ENCODE measurements at regions not wholly inside any gene's neighbourhood (a gene's known extent, or its start where the extent isn't known, plus 50 kb on each side); places are given as distances from the start of the nearest gene placed in this dataset.

- Mint-ChIP-seq H3K4me3 (no peak overlapping the region), H3K27ac (no peak overlapping the region), H3K4me1 (peaks cover 5% of the 10 kb centered on the region), H3K27me3 (peaks cover 10% of the 10 kb centered on the region), H3K9me3 (no peaks in the 10 kb centered on the region), H3K36me3 (no peaks in the 10 kb centered on the region)
- ATAC-seq (ENCODE audit: low read depth) (no peak), DNase-seq (no peak)
- POLR2A ChIA-PET = no interaction called here
Observed at GRCh38 chr3:102529452-102529851, 94.6 kb downstream of the ZPLD1 start.

GRCh38 chr3:102530415-102531181, 95.8 kb downstream of the ZPLD1 start:
- POLR2A ChIA-PET = no interaction called here
- peaks cover 5% of the 10 kb centered on the region for H3K4me1 Mint-ChIP-seq
- DNase-seq = no peak

GRCh38 chr3:102531686-102532085, 96.9 kb downstream of the ZPLD1 start:
- H3K27me3 Mint-ChIP-seq = peaks cover 9% of the 10 kb centered on the region
- peaks cover 5% of the 10 kb centered on the region for H3K4me1 Mint-ChIP-seq
- H3K36me3 Mint-ChIP-seq = no peaks in the 10 kb centered on the region
- DNase-seq = no peak
- H3K4me3 Mint-ChIP-seq = no peak overlapping the region
- no peak for ATAC-seq (ENCODE audit: low read depth)
- no peak overlapping the region for H3K27ac Mint-ChIP-seq
- POLR2A ChIA-PET = no interaction called here
- H3K9me3 Mint-ChIP-seq = no peaks in the 10 kb centered on the region

More at GRCh38 chr3:102530415-102531181, 95.8 kb downstream of the ZPLD1 start:
- ATAC-seq (ENCODE audit: low read depth) = no peak
- Mint-ChIP-seq H3K27me3 (peaks cover 10% of the 10 kb centered on the region), H3K27ac (no peak overlapping the region), H3K9me3 (no peaks in the 10 kb centered on the region), H3K36me3 (no peaks in the 10 kb centered on the region), H3K4me3 (no peak overlapping the region)

- POLR2A ChIA-PET = no interaction called here
- no peaks in the 10 kb centered on the region for H3K9me3 Mint-ChIP-seq
- peaks cover 6% of the 10 kb centered on the region for H3K4me1 Mint-ChIP-seq
- DNase-seq (no peak), ATAC-seq (ENCODE audit: low read depth) (peak; percentile 68)
- no peaks in the 10 kb centered on the region for H3K36me3 Mint-ChIP-seq
- H3K27ac Mint-ChIP-seq = no peak overlapping the region
- H3K4me3 Mint-ChIP-seq = no peak overlapping the region
- H3K27me3 Mint-ChIP-seq = peaks cover 7% of the 10 kb centered on the region
Observed at GRCh38 chr3:102532901-102533300, 98.1 kb downstream of the ZPLD1 start.

GRCh38 chr3:102533784-102534183, 99.0 kb downstream of the ZPLD1 start:
- Mint-ChIP-seq H3K27me3 (peaks cover 5% of the 10 kb centered on the region), H3K36me3 (no peaks in the 10 kb centered on the region), H3K27ac (no peak overlapping the region), H3K4me1 (peaks cover 6% of the 10 kb centered on the region), H3K9me3 (no peaks in the 10 kb centered on the region), H3K4me3 (no peak overlapping the region)
- POLR2A ChIA-PET = no interaction called here
- no peak for DNase-seq
- ATAC-seq (ENCODE audit: low read depth) = no peak

GRCh38 chr3:102536456-102536855, 101.6 kb downstream of the ZPLD1 start:
- DNase-seq (no peak), ATAC-seq (ENCODE audit: low read depth) (no peak)
- Mint-ChIP-seq H3K4me1 (peaks cover 6% of the 10 kb centered on the region), H3K27ac (no peak overlapping the region), H3K4me3 (no peak overlapping the region), H3K9me3 (no peaks in the 10 kb centered on the region), H3K27me3 (peaks cover 9% of the 10 kb centered on the region), H3K36me3 (no peaks in the 10 kb centered on the region)
- POLR2A ChIA-PET = no interaction called here

- no peak overlapping the region for H3K27ac Mint-ChIP-seq
- no peak overlapping the region for H3K4me3 Mint-ChIP-seq
- H3K9me3 Mint-ChIP-seq = no peaks in the 10 kb centered on the region
- H3K27me3 Mint-ChIP-seq = peaks cover 12% of the 10 kb centered on the region
- no peaks in the 10 kb centered on the region for H3K36me3 Mint-ChIP-seq
- H3K4me1 Mint-ChIP-seq = peaks cover 6% of the 10 kb centered on the region
- POLR2A ChIA-PET = no interaction called here
- no peak for DNase-seq
- ATAC-seq (ENCODE audit: low read depth) = no peak
Observed at GRCh38 chr3:102537123-102537522, 102.3 kb downstream of the ZPLD1 start.

GRCh38 chr3:102544741-102545140, 109.9 kb downstream of the ZPLD1 start:
- H3K9me3 Mint-ChIP-seq = no peaks in the 10 kb centered on the region
- POLR2A ChIA-PET = no interaction called here
- ATAC-seq (ENCODE audit: low read depth) (no peak), DNase-seq (no peak)
- H3K27ac Mint-ChIP-seq = no peak overlapping the region
- peaks cover 15% of the 10 kb centered on the region for H3K27me3 Mint-ChIP-seq
- H3K4me1 Mint-ChIP-seq = no peaks in the 10 kb centered on the region
- no peak overlapping the region for H3K4me3 Mint-ChIP-seq
- H3K36me3 Mint-ChIP-seq = no peaks in the 10 kb centered on the region

GRCh38 chr3:102545276-102545675, 110.5 kb downstream of the ZPLD1 start:
- POLR2A ChIA-PET = no interaction called here

GRCh38 chr3:102553876-102554275, 119.1 kb downstream of the ZPLD1 start:
- H3K9me3 Mint-ChIP-seq = no peaks in the 10 kb centered on the region
- no peaks in the 10 kb centered on the region for H3K4me1 Mint-ChIP-seq
- ATAC-seq (ENCODE audit: low read depth) (no peak), DNase-seq (no peak)
- H3K36me3 Mint-ChIP-seq = no peaks in the 10 kb centered on the region
- H3K27ac Mint-ChIP-seq = no peak overlapping the region
- POLR2A ChIA-PET = no interaction called here
- H3K27me3 Mint-ChIP-seq = peaks cover 10% of the 10 kb centered on the region
- no peak overlapping the region for H3K4me3 Mint-ChIP-seq

More at GRCh38 chr3:102545276-102545675, 110.5 kb downstream of the ZPLD1 start:
- ATAC-seq (ENCODE audit: low read depth) (no peak), DNase-seq (no peak)
- Mint-ChIP-seq H3K4me3 (no peak overlapping the region), H3K9me3 (no peaks in the 10 kb centered on the region), H3K4me1 (no peaks in the 10 kb centered on the region), H3K27ac (no peak overlapping the region), H3K27me3 (peaks cover 15% of the 10 kb centered on the region), H3K36me3 (no peaks in the 10 kb centered on the region)

- DNase-seq = no peak
- no peak overlapping the region for H3K27ac Mint-ChIP-seq
- no peaks in the 10 kb centered on the region for H3K9me3 Mint-ChIP-seq
- POLR2A ChIA-PET = no interaction called here
- ATAC-seq (ENCODE audit: low read depth) = no peak
- no peaks in the 10 kb centered on the region for H3K4me1 Mint-ChIP-seq
- no peaks in the 10 kb centered on the region for H3K27me3 Mint-ChIP-seq
- no peak overlapping the region for H3K4me3 Mint-ChIP-seq
- H3K36me3 Mint-ChIP-seq = no peaks in the 10 kb centered on the region
Observed at GRCh38 chr3:102570511-102570910, 135.7 kb downstream of the ZPLD1 start.

- no peak for ATAC-seq (ENCODE audit: low read depth)
- POLR2A ChIA-PET = no interaction called here
- no peaks in the 10 kb centered on the region for H3K9me3 Mint-ChIP-seq
- H3K36me3 Mint-ChIP-seq = no peaks in the 10 kb centered on the region
- H3K27ac Mint-ChIP-seq = no peak overlapping the region
- H3K4me1 Mint-ChIP-seq = no peaks in the 10 kb centered on the region
- DNase-seq = no peak
- no peaks in the 10 kb centered on the region for H3K27me3 Mint-ChIP-seq
- no peak overlapping the region for H3K4me3 Mint-ChIP-seq
Observed at GRCh38 chr3:102571006-102571405, 136.2 kb downstream of the ZPLD1 start.

- Mint-ChIP-seq H3K9me3 (no peaks in the 10 kb centered on the region), H3K27me3 (no peaks in the 10 kb centered on the region), H3K4me3 (no peak overlapping the region), H3K27ac (no peak overlapping the region), H3K4me1 (no peaks in the 10 kb centered on the region), H3K36me3 (no peaks in the 10 kb centered on the region)
- ATAC-seq (ENCODE audit: low read depth) (no peak), DNase-seq (no peak)
- POLR2A ChIA-PET = no interaction called here
Observed at GRCh38 chr3:102571720-102572384, 137.0 kb downstream of the ZPLD1 start.

GRCh38 chr3:102573483-102574028, 138.7 kb downstream of the ZPLD1 start:
- DNase-seq (no peak), ATAC-seq (ENCODE audit: low read depth) (no peak)
- Mint-ChIP-seq H3K4me3 (no peak overlapping the region), H3K27me3 (no peaks in the 10 kb centered on the region), H3K27ac (no peak overlapping the region), H3K36me3 (no peaks in the 10 kb centered on the region), H3K4me1 (no peaks in the 10 kb centered on the region), H3K9me3 (no peaks in the 10 kb centered on the region)
- POLR2A ChIA-PET = no interaction called here

All from activated naive CD8-positive, alpha-beta T cell treated with anti-CD3 and anti-CD28 coated beads, Interleukin-2, amount 10 ng/mL, durations not matched to agents 7 days and 5 days (primary cell).